SU-DHL-6 (cell line): ENCODE measurements at regions not wholly inside any gene's neighbourhood (a gene's known extent, or its start where the extent isn't known, plus 50 kb on each side); places are given as distances from the start of the nearest gene placed in this dataset.

Source experiments
- H2AFZ ChIP-seq: fragments of 200-600 bp; sonication (generic); 2 replicates; pipeline ENCODE4 v1.6.1; 2014; ENCODE audit warnings: low read depth, mild to moderate bottlenecking, moderate library complexity, mixed read lengths, antibody characterized with exemption, low read length; ENCODE audit not compliant: severe bottlenecking
- H3F3A ChIP-seq: fragments of 200-600 bp; shearing (Covaris generic); 2 replicates; pipeline ENCODE4 v1.6.0; 2016; ENCODE audit warnings: antibody characterized with exemption, mild to moderate bottlenecking; ENCODE audit not compliant: insufficient read depth
- H3K27ac ChIP-seq: fragments of 200-600 bp; sonication (generic); 2 replicates; pipeline ENCODE4 v1.5.1; 2016; ENCODE audit warnings: low read depth, mild to moderate bottlenecking, low read length, moderate library complexity, mixed read lengths
- H3K27me3 ChIP-seq: fragments of 200-600 bp; sonication (generic), shearing (Covaris generic); 2 replicates; pipeline ENCODE4 v1.6.0; 2014; ENCODE audit warnings: mild to moderate bottlenecking, low read length
- H3K36me3 ChIP-seq: fragments of 200-600 bp; sonication (generic); 2 replicates; pipeline ENCODE4 v1.6.1; 2014; ENCODE audit warnings: mild to moderate bottlenecking, low read length, mixed read lengths
- H3K4me2 ChIP-seq: fragments of 300-600, 200-600 bp; shearing (Covaris generic), sonication (generic); 2 replicates; pipeline ENCODE4 v1.6.0; 2014; ENCODE audit warnings: low read length, low read depth, mild to moderate bottlenecking; ENCODE audit not compliant: poor library complexity, severe bottlenecking
- H3K4me3 ChIP-seq: fragments of 200-600 bp; sonication (generic); 2 replicates; pipeline ENCODE4 v1.5.1; 2014; ENCODE audit warnings: antibody characterized with exemption, low read length, mild to moderate bottlenecking, mixed read lengths; ENCODE audit not compliant: insufficient read depth, poor library complexity, severe bottlenecking
- H3K79me2 ChIP-seq: fragments of 200-600 bp; sonication (generic); 2 replicates; pipeline ENCODE4 v1.6.1; 2014; ENCODE audit warnings: mild to moderate bottlenecking, low read length, moderate library complexity; ENCODE audit not compliant: insufficient read depth
- H3K9ac ChIP-seq: fragments of 200-600 bp; sonication (generic); 2 replicates; pipeline ENCODE4 v1.7.0; 2014; ENCODE audit warnings: mild to moderate bottlenecking, low read length
- H3K9me2 ChIP-seq: fragments of 200-600 bp; sonication (generic); replicated peaks from 2 replicates; pipeline ENCODE4 v1.6.1; 2014; ENCODE audit warnings: low read length; ENCODE audit not compliant: insufficient read depth
- H3K9me3 ChIP-seq: fragments of 200-600 bp; sonication (generic); 2 replicates; pipeline ENCODE4 v1.6.1; 2014; ENCODE audit warnings: low read length, mixed read lengths; ENCODE audit not compliant: insufficient read depth
- H4K20me1 ChIP-seq: fragments of 200-600 bp; sonication (generic); 2 replicates; pipeline ENCODE4 v1.6.1; 2014; ENCODE audit warnings: low read depth, mild to moderate bottlenecking, antibody characterized with exemption, low read length, moderate library complexity, mixed read lengths
- EZH2phosphoT487 ChIP-seq: fragments of 200-600 bp; sonication (generic), shearing (Covaris generic); conservative IDR thresholded peaks from 2 replicates; pipeline ENCODE4 v1.6.1; 2018; ENCODE audit warnings: mild to moderate bottlenecking, antibody characterized with exemption, low read length, moderate library complexity, mixed read lengths
- TF ChIP-seq, protein P1 (sequence below): fragments of 200-600 bp; sonication (generic); IDR thresholded peaks from one replicate; pipeline ENCODE4 v1.5.1; 2017; ENCODE audit warnings: antibody characterized with exemption, mild to moderate bottlenecking, low read length, moderate library complexity; ENCODE audit not compliant: insufficient read depth, poor library complexity, severe bottlenecking

DNA sequence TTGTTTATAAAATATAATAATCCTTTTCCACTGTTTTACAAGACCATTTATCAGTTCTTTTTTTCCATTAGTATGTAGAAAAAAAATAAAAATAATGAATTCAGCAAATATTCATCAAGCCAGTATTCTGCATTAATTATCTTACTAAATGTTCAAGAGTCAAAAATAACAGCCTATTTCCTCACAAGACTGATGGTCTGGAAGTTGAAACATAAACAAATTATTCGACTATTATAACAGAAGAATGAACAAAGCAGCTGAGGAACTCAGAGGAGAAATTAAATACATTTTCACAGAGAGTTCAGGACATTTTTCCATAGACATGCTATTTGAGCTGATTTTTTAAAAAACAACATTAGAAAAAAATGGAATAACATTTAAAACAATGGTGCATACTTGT, 2594.8 kb downstream of the ARAP2 start:
- Histone ChIP-seq H3K27ac (no peak overlapping the region), H3K9ac (no peak overlapping the region), H3K4me2 (no peak overlapping the region), H3K9me2 (no peaks in the 10 kb centered on the region), H3F3A (no peaks in the 10 kb centered on the region), H3K79me2 (no peaks in the 10 kb centered on the region), H3K9me3 (no peaks in the 10 kb centered on the region), H3K27me3 (no peaks in the 10 kb centered on the region), H3K36me3 (no peaks in the 10 kb centered on the region), H3K4me3 (no peak overlapping the region), H2AFZ (no peak overlapping the region), H4K20me1 (no peaks in the 10 kb centered on the region)
- TF ChIP-seq, protein P1, sequence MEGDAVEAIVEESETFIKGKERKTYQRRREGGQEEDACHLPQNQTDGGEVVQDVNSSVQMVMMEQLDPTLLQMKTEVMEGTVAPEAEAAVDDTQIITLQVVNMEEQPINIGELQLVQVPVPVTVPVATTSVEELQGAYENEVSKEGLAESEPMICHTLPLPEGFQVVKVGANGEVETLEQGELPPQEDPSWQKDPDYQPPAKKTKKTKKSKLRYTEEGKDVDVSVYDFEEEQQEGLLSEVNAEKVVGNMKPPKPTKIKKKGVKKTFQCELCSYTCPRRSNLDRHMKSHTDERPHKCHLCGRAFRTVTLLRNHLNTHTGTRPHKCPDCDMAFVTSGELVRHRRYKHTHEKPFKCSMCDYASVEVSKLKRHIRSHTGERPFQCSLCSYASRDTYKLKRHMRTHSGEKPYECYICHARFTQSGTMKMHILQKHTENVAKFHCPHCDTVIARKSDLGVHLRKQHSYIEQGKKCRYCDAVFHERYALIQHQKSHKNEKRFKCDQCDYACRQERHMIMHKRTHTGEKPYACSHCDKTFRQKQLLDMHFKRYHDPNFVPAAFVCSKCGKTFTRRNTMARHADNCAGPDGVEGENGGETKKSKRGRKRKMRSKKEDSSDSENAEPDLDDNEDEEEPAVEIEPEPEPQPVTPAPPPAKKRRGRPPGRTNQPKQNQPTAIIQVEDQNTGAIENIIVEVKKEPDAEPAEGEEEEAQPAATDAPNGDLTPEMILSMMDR, result no peak
- no peak for TF ChIP-seq EZH2phosphoT487

DNA sequence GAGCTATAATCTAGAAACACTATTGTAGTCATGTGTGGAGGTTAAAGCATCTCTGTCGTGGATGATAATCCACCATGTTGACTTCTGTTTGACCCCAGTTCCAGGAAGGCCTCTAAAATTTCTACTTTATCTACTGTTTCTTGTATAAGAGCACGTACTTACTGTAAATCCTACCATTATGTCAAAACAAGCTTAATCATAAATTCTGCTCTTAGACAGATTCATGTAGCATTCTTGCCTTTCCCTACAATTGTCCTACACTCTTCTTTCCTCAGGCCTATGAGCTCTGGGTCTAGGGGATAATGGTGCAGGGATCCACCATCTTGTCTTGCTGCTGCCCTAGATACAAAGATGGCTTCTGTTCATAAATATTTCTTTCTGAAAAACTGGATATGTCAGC, 2594.3 kb downstream of the ARAP2 start:
- H3K9ac ChIP-seq, result no peak overlapping the region
- no peaks in the 10 kb centered on the region for H3K9me2 ChIP-seq
- TF ChIP-seq EZH2phosphoT487, result no peak
- TF ChIP-seq, protein P1, result no peak
- no peak overlapping the region for H2AFZ ChIP-seq
- no peaks in the 10 kb centered on the region for H4K20me1 ChIP-seq
- H3K9me3 ChIP-seq, result no peaks in the 10 kb centered on the region
- H3K27me3 ChIP-seq, result no peaks in the 10 kb centered on the region
- no peak overlapping the region for H3K4me3 ChIP-seq
- no peak overlapping the region for H3K4me2 ChIP-seq
- no peaks in the 10 kb centered on the region for H3K36me3 ChIP-seq
- H3K27ac ChIP-seq, result no peak overlapping the region
- H3F3A ChIP-seq, result no peaks in the 10 kb centered on the region
- no peaks in the 10 kb centered on the region for H3K79me2 ChIP-seq

DNA sequence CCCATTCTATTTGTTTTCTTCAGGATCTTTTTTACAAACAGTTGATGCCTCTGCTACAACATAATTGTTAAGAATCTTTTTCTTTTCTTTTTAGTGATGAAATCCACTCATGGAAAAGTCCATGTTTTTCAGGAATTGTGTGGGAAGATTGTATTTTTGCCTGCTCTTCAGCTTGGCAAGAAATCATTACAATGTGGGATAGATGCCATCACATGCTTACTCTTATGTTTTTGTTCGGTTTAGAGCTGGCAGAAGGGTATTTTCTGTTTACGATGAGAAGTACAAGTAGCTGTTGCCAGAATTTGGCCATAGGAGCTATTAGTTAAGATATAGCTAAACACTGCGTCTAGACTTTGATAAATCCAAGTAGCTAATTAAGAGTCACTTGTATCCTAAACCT, 2585.3 kb downstream of the ARAP2 start:
- no peak overlapping the region for H3K27ac ChIP-seq
- H3K27me3 ChIP-seq, result no peaks in the 10 kb centered on the region
- no peaks in the 10 kb centered on the region for H4K20me1 ChIP-seq
- H3K9me3 ChIP-seq, result no peaks in the 10 kb centered on the region
- no peak overlapping the region for H2AFZ ChIP-seq
- H3K9ac ChIP-seq, result no peak overlapping the region
- no peak overlapping the region for H3K4me3 ChIP-seq
- no peak for TF ChIP-seq EZH2phosphoT487
- H3K9me2 ChIP-seq, result no peaks in the 10 kb centered on the region
- no peak overlapping the region for H3K4me2 ChIP-seq
- H3K79me2 ChIP-seq, result no peaks in the 10 kb centered on the region
- no peaks in the 10 kb centered on the region for H3K36me3 ChIP-seq
- no peaks in the 10 kb centered on the region for H3F3A ChIP-seq

DNA sequence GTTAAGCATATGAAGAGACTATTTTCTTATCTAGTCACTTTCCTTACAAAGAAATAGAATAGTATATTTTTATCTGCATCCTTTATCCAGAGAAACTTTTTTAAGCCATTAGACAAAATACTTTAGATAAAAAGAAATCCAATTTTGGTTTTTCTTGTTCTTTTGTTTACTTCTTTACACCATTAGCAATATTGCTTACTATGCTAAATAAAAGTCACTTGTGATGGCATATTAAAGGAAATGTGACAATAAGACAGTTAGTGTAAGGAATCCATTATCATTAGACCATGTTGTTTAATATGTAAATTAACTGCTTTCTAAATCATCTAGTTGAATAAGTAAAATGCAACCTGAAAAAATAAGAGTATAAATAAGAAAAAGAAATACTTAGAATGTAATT, 2582.7 kb downstream of the ARAP2 start:
- Histone ChIP-seq H4K20me1 (no peaks in the 10 kb centered on the region), H3F3A (no peaks in the 10 kb centered on the region), H3K9me3 (no peaks in the 10 kb centered on the region), H3K4me3 (no peak overlapping the region), H3K9ac (no peak overlapping the region), H3K79me2 (no peaks in the 10 kb centered on the region), H3K4me2 (no peak overlapping the region), H2AFZ (no peak overlapping the region), H3K27ac (no peak overlapping the region), H3K9me2 (no peaks in the 10 kb centered on the region), H3K36me3 (no peaks in the 10 kb centered on the region), H3K27me3 (no peaks in the 10 kb centered on the region)
- no peak for TF ChIP-seq EZH2phosphoT487
- TF ChIP-seq, protein P1, result no peak
